Peyer's patch (tissue), 4 donors: ENCODE measurements at regions not wholly inside any gene's neighbourhood (a gene's known extent, or its start where the extent isn't known, plus 50 kb on each side); places are given as distances from the start of the nearest gene placed in this dataset.

Experiments used
- CTCF ChIP-seq, 6 experiments: fragments of 450-650 bp in 4 of 6; fragments of 200-600 bp in 2 of 6; sonication (generic) in 1 of 6; IDR thresholded peaks; one replicate each; pipeline ENCODE4 v1.5.1; 2017 to 2019; ENCODE audit warnings: antibody characterized with exemption in 6 of 6, mild to moderate bottlenecking in 3 of 6, moderate library complexity in 1 of 6
- POLR2A ChIP-seq, 2 donors: fragments of 450-650 bp; IDR thresholded peaks; one replicate each; pipeline ENCODE4 v1.5.1; 2017; ENCODE audit warnings: antibody characterized with exemption in 2 of 2, mild to moderate bottlenecking in 2 of 2, moderate library complexity in 2 of 2

GRCh38 chr4:37546586-37546985 is 139.6 kb downstream of the RELL1 start:
- no peak for TF ChIP-seq POLR2A (IDR thresholded peaks at IDR 0.05)
- no peak for TF ChIP-seq CTCF (IDR thresholded peaks at IDR 0.05)
